PC-9 (cell line): ENCODE measurements at regions not wholly inside any gene's neighbourhood (a gene's known extent, or its start where the extent isn't known, plus 50 kb on each side); places are given as distances from the start of the nearest gene placed in this dataset.

Experiments used
- EZH2 ChIP-seq: fragments of 200-600 bp; sonication (generic); IDR thresholded peaks from 2 replicates; pipeline ENCODE4 v1.8.0; 2017; ENCODE audit warnings: antibody characterized with exemption, low read depth
- TF ChIP-seq, protein P1 (sequence below): fragments of 200-600 bp; sonication (generic); conservative IDR thresholded peaks from 2 replicates; pipeline ENCODE4 v1.6.1; 2017; ENCODE audit warnings: mixed run types, antibody characterized with exemption, mild to moderate bottlenecking, moderate library complexity

DNA sequence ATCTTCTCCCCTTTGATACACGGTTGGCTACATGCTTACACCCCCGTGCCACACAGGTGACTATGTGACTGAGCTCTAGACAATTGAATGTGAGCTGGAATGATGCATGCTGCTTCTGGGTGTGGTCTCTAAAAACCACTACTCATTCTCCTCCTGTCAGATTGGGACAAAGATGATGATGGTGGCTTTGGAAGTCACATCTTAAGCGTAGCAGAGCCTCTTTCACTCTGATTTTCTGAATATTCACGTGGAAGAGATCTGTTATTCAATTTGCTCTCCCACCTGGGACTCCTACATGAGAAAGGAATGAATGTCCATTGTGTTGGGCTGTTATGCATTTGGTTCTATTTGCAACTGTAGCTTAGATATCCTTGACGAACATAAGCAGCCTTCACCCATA lies 763.6 kb upstream of the EEF2KMT start:
- no peak for TF ChIP-seq EZH2
- TF ChIP-seq, protein P1, sequence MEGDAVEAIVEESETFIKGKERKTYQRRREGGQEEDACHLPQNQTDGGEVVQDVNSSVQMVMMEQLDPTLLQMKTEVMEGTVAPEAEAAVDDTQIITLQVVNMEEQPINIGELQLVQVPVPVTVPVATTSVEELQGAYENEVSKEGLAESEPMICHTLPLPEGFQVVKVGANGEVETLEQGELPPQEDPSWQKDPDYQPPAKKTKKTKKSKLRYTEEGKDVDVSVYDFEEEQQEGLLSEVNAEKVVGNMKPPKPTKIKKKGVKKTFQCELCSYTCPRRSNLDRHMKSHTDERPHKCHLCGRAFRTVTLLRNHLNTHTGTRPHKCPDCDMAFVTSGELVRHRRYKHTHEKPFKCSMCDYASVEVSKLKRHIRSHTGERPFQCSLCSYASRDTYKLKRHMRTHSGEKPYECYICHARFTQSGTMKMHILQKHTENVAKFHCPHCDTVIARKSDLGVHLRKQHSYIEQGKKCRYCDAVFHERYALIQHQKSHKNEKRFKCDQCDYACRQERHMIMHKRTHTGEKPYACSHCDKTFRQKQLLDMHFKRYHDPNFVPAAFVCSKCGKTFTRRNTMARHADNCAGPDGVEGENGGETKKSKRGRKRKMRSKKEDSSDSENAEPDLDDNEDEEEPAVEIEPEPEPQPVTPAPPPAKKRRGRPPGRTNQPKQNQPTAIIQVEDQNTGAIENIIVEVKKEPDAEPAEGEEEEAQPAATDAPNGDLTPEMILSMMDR = no peak
